Inflammatory macrophage treated with lipopolysaccharide for 1 hour (primary cell): ENCODE measurements at regions not wholly inside any gene's neighbourhood (a gene's known extent, or its start where the extent isn't known, plus 50 kb on each side); places are given as distances from the start of the nearest gene placed in this dataset.
"Not testable (repeated sequence)": the region's sequence is repeated elsewhere in the genome, so short reads cannot be mapped to it uniquely, and the experiment has no call there.

Source experiments
- DNase-seq, 2 donors: peaks; one replicate each; pipeline ENCODE4 v3.0.0-alpha.2; 2020 to 2022

DNA sequence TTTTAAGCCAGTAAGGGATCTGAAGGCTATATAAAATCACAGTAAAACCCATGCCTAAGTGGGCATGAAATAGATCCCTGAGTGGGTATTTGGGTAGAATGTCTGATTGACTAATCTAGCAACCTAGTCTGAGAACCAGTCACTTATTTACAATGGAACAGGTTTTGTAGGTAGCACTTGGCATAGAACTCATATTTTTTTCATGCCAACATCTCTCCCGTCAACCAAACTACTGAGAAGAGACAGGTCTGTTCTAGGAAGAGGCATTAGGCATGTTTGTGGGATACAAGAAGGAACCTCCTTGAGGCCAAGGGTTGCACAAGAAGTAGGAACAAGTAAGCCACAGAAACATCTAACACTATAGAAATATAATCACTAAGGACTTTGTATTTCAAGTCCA lies 840.4 kb upstream of the TENM4 start:
- DNase-seq, result no peak

DNA sequence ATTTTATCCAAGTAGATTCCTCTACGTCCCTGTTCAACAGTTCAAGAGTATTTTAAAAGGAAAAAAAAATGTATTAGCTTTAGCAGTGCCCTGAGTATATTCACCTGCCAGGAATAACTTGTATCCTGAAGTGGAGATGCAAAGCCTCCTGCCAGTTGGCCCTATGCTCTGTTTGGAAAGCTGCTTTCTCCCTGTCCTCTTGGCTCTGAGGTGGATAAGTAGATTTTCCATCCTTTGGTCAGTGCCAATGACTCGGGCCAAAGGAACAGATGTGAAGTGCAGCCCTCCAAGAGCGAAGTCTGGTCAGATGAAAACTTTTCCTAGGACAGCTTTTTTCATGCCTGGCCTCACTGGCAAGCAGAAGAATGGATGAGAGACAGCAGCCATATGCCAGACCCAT lies 839.9 kb upstream of the TENM4 start:
- no peak for DNase-seq

- DNase-seq, result no peak
These were observed 820.9 kb upstream of the TENM4 start for GRCh38 chr11:80261776-80262175.

GRCh38 chr11:80257319-80258015 lies 816.6 kb upstream of the TENM4 start:
- DNase-seq, result not testable (repeated sequence)

- no peak for DNase-seq
These were observed 814.2 kb upstream of the TENM4 start for GRCh38 chr11:80255021-80255420.

DNA sequence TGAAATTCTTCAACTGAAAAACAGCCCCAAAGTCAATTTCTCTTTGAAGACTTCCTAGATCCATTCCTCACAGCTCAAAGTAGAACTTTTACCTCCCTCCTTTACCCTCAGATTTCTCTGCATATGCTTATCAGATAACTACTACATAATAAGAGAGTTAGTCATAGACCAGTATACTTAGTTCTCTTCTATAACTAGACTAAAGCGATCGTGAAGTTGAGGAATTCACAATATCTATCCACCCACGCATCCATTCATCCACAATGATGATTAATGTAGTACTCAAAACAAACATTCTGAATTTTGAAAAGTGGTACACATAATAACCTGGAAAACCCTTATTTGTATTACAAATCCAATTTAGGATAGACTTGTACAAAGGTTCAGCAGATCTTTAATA lies 800.9 kb upstream of the TENM4 start:
- no peak for DNase-seq

GRCh38 chr11:80240245-80240644 lies 799.4 kb upstream of the TENM4 start:
- DNase-seq, result no peak

DNA sequence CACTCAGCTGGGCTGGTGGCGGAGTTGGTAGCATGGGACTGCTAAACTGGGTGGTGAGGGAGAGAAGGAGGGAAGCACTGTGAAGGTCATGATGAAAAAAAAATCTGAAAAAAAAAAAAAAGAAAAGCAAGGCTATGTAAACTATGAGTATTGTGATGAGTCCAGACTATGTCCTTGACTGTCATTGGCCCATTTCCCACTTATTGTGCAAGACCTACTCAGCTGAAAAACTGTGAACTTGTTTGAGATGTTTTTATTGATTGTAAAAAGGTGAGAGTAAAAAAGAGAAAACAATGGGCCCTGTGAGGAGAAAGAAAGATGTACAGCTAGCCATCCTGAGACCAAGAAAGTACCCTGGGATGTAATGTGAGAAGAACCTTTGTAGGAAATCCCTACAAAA lies 798.4 kb upstream of the TENM4 start:
- DNase-seq, result no peak

DNA sequence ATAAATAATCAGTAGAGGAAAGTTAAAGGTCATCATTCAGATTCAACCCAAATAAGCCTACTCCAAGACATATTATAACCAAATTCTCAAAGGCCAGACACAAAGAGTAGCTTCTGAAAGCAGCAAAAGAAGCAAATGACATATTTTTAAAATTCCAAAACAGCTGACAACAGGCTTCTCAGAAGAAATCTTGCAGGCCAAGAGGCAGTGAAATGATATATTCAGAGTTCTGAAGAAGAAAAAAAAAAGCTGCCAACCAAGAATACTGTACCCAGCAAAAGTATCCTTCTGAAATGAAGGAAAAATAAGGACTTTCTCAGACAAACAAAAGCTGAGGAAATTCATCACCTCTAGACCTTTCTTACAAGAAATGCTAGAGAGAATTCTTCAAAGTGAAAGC lies 787.1 kb upstream of the TENM4 start:
- DNase-seq, result no peak

DNA sequence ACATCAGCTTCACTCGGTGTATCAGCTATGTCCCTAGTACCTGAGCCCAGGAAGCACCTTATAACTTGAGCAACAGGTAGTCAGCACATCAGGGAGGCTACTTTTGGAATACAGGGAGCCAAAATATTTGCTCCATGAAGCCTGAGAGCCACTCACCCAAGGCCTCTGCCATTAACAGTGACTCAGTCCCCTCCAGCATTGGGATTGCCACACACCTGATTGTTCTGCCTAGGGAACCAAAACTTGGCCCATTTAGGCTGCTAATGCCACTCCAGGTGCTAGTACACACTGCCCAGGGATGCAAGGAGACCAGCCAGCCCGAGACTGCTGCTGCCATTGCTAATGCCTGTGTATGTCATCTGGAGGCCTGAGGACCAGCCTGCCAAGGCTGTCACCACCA lies 773.6 kb upstream of the TENM4 start:
- no peak for DNase-seq

GRCh38 chr11:80211673-80212072 lies 770.8 kb upstream of the TENM4 start:
- no peak for DNase-seq

DNA sequence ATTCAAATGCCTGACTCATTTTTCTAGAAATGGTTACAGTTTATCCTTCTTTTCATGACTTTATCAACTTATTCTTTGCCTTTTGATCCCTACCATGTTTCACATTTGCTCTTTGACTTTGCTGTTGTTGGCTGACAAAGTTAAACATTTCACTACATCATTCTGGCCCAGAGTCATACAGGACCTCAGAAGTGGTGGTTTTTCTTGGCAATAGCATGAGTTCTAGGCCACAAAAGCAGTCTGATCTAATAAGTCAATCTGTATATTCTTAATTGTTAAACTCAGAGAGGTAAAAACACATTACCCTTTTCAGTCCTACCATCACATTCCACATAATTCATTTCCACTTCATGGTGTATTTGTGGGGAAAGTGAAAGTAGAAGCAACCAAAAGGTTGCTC lies 763.2 kb upstream of the TENM4 start:
- DNase-seq, result no peak

DNA sequence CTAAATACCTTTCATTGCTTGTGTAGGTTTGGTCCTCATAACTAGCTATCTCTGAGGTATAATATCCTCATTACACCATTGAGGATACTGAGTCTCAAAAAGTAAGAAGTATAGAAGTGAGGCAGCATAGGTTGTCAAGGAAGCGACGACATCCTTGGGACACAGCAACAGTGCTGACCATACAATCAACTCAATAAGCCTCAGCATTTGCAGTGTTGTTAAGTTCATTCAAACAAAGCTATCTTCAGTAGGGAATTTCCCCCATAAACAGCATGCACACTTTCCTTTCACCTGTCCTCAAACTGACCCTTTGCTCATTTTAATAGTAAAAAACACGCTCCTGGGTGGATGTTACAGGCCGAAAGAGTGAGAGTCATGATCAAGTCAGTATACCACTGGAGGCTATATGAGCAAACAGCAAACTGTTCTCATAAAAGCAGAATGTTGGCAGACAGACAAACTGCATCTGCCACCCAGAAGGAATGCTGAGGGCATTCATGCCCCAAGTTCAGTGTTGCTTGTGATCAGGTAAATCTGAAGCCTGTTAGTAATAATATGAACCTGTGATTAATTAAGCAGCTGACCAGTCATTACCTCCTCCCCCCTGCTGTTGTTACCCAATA lies 756.2 kb upstream of the TENM4 start:
- no peak for DNase-seq

GRCh38 chr11:80196041-80196440 lies 755.2 kb upstream of the TENM4 start:
- DNase-seq, result no peak

DNA sequence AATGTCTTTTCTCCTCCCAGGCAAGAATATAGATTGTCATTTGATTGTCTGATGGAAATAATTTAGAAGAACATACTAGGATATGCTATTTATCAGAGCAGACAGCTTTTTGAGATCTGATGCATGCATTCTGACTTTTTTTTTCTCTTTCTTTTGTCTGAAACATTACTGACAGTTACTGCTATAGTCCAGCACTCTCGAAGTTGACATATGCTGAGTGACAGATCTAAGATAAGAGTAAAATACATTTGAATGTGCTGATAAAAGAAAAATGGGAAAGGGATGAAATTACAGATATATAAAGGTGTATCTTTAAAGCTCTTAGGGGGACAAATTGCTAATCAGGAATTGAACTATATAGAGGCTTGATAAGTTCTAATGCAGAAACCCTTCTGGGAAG lies 753.8 kb upstream of the TENM4 start:
- DNase-seq, result no peak

DNA sequence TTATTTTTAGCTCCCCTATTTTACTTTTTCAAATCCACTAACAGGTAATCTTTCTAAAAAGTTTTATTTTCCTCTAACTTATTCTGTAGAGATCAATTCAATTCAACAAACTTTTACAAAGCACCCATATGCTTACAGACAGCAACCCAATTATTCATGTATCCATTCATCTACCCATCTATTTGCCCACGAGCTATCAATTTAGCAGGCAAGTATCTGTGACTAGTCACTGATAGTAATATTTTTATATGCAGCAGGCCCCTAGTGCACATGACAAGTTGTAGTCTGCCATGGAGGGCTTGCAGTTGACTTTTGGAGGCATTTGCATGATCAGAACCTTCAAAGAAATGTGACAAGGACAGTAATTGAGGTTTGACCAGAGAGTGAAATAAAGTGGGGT lies 753.2 kb upstream of the TENM4 start:
- DNase-seq, result no peak

DNA sequence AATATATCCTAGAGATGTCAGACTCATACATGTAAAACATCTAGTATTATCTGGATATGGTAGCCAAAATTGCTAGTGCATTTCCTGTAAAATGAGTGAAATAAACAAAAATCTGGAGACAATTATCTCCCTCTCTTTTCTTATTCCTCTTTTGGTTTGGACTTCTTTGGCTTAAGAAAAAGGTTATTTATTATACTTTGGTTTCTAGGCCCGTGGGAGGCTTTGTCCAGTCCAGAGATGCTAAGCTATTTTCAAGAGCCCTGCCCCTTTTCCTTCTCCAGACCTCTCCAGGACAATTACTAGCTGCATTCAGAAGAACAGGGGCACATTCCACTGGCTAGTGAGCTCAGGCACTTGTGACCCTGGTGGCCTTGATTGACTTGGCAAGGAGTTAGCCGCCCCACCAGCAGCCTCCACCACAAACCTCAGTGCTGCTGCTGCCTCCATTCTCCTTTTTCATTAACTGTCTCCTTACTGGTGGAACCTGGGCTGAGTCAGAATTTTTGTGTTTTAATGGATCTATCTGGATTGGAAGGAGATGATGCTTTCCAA lies 747.3 kb upstream of the TENM4 start:
- no peak for DNase-seq

DNA sequence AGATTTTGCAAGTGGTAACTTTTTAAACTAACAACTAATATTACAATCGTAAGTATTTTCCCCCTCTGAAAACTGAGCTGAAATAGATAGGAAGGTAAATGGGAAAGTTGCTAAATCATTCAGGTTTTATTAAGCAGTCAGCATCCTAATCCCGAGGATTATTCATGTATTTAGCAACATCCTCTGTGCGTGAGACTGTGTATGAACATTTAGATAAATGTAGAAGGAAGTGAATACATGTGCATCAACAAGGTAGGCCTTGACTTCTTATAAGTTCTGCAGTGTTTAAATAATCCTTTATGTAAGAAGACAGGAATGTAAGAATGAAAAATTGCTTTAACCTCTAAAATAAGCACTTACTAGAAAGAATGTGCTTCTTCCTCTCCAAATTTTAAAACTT lies 745.9 kb upstream of the TENM4 start:
- no peak for DNase-seq

- no peak for DNase-seq
These were observed 742.1 kb upstream of the TENM4 start for GRCh38 chr11:80182901-80183300.

DNA sequence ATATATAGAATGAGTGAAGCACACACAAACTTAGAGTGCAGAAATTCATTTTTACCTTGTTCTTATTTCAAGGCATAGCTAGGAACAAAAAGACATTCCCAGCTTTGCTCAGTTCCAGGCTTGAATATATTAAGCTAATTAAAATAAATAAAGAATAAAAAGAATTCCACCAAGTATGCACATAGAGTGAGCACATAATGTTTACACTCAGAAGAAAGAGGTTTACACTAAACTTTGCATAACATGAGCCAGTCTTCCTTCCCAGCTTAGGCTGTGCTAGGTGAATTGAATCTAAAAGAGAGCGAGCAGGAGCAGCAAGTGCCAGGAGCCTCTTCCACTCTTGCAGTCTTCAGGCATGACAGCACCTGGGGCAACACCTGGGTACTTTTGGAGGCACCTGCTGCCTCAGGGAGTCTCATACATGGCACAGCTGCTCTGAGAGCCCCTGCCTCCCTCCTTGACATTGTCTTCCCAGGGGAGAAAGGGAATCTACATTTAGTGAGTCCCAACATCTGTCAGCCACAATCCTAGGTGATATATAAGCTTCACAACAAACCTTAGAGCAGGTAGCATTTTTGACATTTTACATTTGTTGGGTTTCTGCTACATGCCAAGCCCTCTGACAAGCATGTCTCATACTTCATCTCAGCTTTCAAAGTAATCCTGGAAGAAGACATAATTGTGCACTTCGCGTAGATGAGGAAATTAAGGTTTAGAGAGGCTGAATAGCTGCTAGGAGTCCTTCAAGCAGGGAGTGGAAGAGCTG lies 732.7 kb upstream of the TENM4 start:
- DNase-seq, result no peak

- peak; percentile 5 to 15 for DNase-seq
These were observed 728.0 kb upstream of the TENM4 start for GRCh38 chr11:80168796-80169195.

GRCh38 chr11:80167766-80168165 lies 726.9 kb upstream of the TENM4 start:
- DNase-seq, result peak; percentile 31 to 49

DNA sequence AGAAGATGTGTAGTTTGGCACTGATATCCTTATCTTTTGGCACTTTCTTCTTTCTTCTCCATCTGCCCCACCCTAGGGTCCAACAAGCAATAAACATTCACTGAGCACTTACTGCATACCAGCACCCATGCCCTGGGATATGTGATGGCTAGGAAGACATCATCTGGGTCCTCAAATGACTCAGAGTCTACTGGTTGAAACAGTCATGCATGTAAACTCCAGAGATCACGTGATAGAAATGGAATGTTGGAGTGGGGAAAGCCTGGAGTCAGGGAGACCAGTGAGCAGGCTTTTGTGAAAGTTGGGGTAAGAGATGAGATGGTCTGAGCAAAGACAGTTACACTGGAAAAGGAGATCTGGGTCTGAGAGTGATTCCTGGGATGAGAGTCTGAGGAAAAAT lies 724.9 kb upstream of the TENM4 start:
- DNase-seq, result no peak

DNA sequence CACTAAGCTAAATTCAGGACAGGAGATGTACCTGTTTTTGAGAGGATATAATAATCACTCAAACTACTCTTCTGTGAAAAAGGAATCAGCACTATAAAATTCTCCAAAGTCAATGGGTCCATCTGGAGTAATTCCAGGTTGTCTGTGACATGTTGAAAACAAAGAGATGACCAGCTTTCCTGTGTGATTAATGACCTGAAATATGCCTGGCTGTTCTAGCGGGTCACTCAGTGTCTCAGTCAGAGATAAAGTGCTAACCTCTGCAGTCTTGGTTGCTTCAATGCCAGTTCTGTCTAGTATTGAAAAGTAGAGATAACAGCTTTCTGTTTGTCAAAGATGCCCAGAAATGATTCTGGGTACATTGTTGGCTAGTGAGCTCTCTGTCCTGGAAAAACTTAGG lies 722.6 kb upstream of the TENM4 start:
- DNase-seq, result no peak
